Mesothelial cell of epicardium (in vitro differentiated cells): ENCODE measurements at regions not wholly inside any gene's neighbourhood (a gene's known extent, or its start where the extent isn't known, plus 50 kb on each side); places are given as distances from the start of the nearest gene placed in this dataset.

ENCODE experiments used
- DNase-seq, 2 experiments: peaks; one replicate each; pipeline ENCODE4 v3.0.0; 2021; ENCODE audit warnings: low spot score in 2 of 2; ENCODE audit not compliant: unreplicated experiment in 2 of 2
- H3K27ac Mint-ChIP-seq: 2 replicates; pipeline ENCODE4 v1.8.0; 2021; ENCODE audit warnings: mixed read lengths
- H3K27me3 Mint-ChIP-seq: 2 replicates; pipeline ENCODE4 v1.8.0; 2021; ENCODE audit warnings: low read depth, mixed read lengths
- H3K36me3 Mint-ChIP-seq: 2 replicates; pipeline ENCODE4 v1.8.0; 2021; ENCODE audit warnings: mixed read lengths
- H3K4me1 Mint-ChIP-seq: 2 replicates; pipeline ENCODE4 v1.8.0; 2021; ENCODE audit warnings: mixed read lengths
- H3K4me3 Mint-ChIP-seq: 2 replicates; pipeline ENCODE4 v1.8.0; 2021; ENCODE audit warnings: mild to moderate bottlenecking, moderate library complexity, mixed read lengths
- H3K9me3 Mint-ChIP-seq: 2 replicates; pipeline ENCODE4 v1.8.0; 2021; ENCODE audit warnings: mixed read lengths
- TF ChIP-seq, protein P1 (sequence below): fragments of 200-600 bp; sonication (generic); IDR thresholded peaks from one replicate; pipeline ENCODE4 v1.5.0; 2021; ENCODE audit warnings: antibody characterized with exemption; ENCODE audit not compliant: unreplicated experiment

DNA sequence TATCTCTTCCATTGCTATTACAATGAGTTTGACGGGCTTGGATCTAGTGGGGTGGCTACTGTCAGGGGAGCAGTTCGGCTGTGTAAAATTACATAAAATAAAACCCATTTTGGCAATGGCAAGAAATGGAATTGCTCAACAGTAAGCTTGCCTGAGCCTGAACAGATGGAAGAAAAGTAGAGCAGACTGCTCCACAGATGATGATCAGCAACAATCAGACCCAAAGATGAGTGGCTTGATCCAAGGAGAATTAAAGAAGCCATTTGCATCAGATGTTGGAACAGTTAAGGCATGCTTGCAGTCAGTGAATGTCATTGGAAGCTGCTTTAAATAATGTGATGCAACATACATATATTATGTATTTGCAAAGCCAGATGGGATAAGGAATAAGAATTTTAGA, 256.6 kb upstream of the SMIM30 start:
- DNase-seq, result no peak
- Mint-ChIP-seq H3K27ac (no peak overlapping the region), H3K4me1 (peaks cover 11% of the 10 kb centered on the region), H3K4me3 (no peak overlapping the region), H3K27me3 (peaks cover 2% of the 10 kb centered on the region), H3K9me3 (peaks cover 5% of the 10 kb centered on the region), H3K36me3 (no peaks in the 10 kb centered on the region)
- TF ChIP-seq, protein P1, sequence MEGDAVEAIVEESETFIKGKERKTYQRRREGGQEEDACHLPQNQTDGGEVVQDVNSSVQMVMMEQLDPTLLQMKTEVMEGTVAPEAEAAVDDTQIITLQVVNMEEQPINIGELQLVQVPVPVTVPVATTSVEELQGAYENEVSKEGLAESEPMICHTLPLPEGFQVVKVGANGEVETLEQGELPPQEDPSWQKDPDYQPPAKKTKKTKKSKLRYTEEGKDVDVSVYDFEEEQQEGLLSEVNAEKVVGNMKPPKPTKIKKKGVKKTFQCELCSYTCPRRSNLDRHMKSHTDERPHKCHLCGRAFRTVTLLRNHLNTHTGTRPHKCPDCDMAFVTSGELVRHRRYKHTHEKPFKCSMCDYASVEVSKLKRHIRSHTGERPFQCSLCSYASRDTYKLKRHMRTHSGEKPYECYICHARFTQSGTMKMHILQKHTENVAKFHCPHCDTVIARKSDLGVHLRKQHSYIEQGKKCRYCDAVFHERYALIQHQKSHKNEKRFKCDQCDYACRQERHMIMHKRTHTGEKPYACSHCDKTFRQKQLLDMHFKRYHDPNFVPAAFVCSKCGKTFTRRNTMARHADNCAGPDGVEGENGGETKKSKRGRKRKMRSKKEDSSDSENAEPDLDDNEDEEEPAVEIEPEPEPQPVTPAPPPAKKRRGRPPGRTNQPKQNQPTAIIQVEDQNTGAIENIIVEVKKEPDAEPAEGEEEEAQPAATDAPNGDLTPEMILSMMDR, result no peak

DNA sequence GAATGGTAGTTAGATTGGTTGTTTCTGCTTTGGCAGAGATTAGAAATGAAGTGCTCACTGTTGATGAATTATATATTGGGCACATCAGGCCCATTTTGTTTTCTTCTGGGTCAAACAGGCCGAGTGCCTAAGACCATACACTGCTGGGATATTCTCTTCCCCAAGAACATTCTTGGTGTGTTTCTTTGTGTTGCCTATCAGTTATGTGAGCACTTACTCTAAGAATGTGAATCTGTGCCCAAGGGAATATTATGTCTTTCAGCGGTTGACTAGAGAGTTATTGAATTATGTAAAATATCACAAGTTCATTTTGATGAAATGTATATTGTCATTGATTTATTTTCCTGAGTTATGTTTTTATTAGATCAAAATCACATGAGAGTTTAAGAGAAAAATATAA, 255.5 kb upstream of the SMIM30 start:
- H3K4me1 Mint-ChIP-seq, result peaks cover 7% of the 10 kb centered on the region
- no peaks in the 10 kb centered on the region for H3K36me3 Mint-ChIP-seq
- H3K27me3 Mint-ChIP-seq, result peaks cover 2% of the 10 kb centered on the region

DNA sequence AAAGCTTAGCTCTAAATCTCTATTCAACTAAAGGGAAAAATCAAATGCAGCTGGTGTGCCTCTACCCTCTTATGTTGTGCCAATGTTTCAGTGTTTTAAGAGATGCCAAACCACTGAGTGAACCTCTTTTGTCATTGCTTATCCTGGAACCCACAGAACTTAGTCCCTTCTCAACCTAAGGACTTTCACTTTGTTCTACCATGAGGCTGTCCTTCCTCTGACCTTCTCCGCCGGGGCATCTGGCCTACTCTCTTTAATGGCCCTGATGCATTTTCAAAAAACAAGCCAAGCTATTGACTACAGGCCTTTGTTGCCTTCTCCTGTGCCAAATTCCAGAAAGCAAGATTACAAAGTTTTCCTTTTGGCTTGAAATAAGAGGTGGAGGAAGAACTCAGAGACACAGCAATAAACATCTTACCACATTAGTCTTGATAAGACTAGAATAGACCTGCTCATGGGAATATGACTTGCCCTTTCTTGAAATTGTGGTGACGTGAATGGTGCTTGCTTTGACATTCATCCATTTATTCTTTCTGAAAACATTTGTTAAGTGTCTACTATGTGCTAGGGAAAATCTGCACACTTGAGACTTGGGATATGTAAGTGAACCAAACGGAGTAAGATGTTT, 253.2 kb upstream of the SMIM30 start:
- no peaks in the 10 kb centered on the region for H3K27me3 Mint-ChIP-seq
- DNase-seq, result no peak
- TF ChIP-seq, protein P1, result no peak
- H3K4me1 Mint-ChIP-seq, result peaks cover 7% of the 10 kb centered on the region
- no peak overlapping the region for H3K4me3 Mint-ChIP-seq
- peaks cover 5% of the 10 kb centered on the region for H3K9me3 Mint-ChIP-seq
- H3K27ac Mint-ChIP-seq, result no peak overlapping the region
- no peaks in the 10 kb centered on the region for H3K36me3 Mint-ChIP-seq

More for the DNA sequence above, 255.5 kb upstream of the SMIM30 start:
- Mint-ChIP-seq H3K27ac (no peak overlapping the region), H3K9me3 (peaks cover 5% of the 10 kb centered on the region), H3K4me3 (no peak overlapping the region)
- DNase-seq, result no peak
- TF ChIP-seq, protein P1, result no peak

DNA sequence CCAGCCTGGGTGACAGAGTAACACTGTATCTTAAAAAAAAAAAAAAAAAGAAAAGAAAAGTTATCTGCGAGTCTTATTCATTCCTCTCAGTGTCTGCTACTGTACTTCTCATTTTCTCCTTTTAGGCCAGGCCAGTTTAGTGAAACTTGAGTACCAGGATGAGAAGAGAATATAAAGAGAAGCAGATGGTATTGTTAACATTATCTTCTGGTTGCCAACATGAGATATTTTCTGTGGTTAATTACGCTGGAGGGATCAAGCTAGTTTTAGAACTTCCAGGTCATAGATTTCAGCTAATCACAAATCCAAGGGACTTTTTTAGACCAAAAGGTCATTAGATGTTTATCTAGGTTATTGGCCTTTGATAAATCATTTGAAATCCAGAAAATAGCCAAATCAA, 252.6 kb upstream of the SMIM30 start:
- Mint-ChIP-seq H3K27me3 (no peaks in the 10 kb centered on the region), H3K4me3 (no peak overlapping the region), H3K36me3 (no peaks in the 10 kb centered on the region), H3K4me1 (peaks cover 7% of the 10 kb centered on the region), H3K27ac (peak overlapping the region; percentile 24), H3K9me3 (peaks cover 9% of the 10 kb centered on the region)
- no peak for DNase-seq
- TF ChIP-seq, protein P1, result no peak

DNA sequence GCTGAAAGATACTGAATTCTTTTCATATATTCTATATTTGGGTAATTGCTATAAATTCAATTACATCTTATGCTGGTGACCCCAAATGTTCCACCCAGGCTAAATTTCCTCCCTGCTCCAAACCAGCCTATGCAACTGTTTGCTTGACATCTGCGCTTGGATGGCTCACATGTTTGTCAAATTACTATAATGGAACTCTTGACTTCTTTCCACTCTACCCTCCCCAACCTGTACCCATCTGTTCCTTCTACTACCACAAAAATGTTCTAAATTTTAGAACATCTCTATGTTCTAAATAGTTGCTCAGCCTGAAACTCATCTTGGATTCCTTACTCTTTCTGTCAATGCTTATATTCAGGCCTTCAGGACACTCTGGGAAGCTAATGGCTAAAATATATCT, 249.9 kb upstream of the SMIM30 start:
- H3K27me3 Mint-ChIP-seq, result no peaks in the 10 kb centered on the region
- TF ChIP-seq, protein P1, result no peak
- peaks cover 17% of the 10 kb centered on the region for H3K9me3 Mint-ChIP-seq
- no peak for DNase-seq
- no peak overlapping the region for H3K27ac Mint-ChIP-seq
- no peaks in the 10 kb centered on the region for H3K36me3 Mint-ChIP-seq
- H3K4me1 Mint-ChIP-seq, result peaks cover 3% of the 10 kb centered on the region
- H3K4me3 Mint-ChIP-seq, result no peak overlapping the region

DNA sequence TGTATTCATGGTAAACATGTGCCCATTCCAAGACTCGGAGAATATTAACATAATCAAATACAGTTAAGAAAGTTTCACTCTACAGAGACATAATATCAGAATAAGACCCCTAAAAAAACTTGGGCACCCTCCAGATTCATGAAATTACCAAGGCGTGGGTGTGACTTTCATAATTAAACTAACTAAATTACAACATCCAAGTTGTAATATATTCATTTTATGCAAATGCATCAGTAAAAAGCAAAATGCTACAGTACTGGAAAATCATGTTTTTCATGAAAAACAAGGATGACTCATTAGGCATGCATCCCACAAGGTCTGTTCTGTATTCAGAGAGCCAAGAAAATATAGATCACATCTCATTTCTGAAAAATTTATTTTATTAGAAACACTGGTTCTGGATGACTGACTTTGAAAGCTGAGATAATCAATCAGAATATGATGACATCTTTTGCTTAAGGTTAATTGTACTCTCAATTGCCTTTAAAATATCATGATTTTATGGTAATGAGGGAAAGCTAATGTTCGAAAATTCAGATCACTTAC, 248.8 kb upstream of the SMIM30 start:
- no peak for DNase-seq
- Mint-ChIP-seq H3K27ac (no peak overlapping the region), H3K4me3 (no peak overlapping the region), H3K4me1 (peaks cover 3% of the 10 kb centered on the region), H3K27me3 (no peaks in the 10 kb centered on the region), H3K36me3 (no peaks in the 10 kb centered on the region), H3K9me3 (peaks cover 17% of the 10 kb centered on the region)
- TF ChIP-seq, protein P1, result no peak
